SK-N-SH (cell line): ENCODE measurements at regions not wholly inside any gene's neighbourhood (a gene's known extent, or its start where the extent isn't known, plus 50 kb on each side); places are given as distances from the start of the nearest gene placed in this dataset.

Experiments used
- CTCF ChIA-PET: fragments of 300-600, 350-600 bp; formaldehyde crosslinking; extraction: SDS; loops from one replicate; lab custom pipeline; 2021; lab: Yijun Ruan, JAX
- POLR2A ChIA-PET: fragments of 350-600 bp; sonication (Branson Sonifier 250); formaldehyde crosslinking; extraction: SDS; loops from one replicate; lab custom pipeline; 2020; ENCODE audit warnings: antibody characterized with exemption, inconsistent platforms; lab: Yijun Ruan, JAX
- DNase-seq: peaks from one replicate; pipeline ENCODE4 v3.0.0; 2012
- H2AFZ ChIP-seq: fragments of 200-600 bp; sonication (generic); 2 replicates; pipeline ENCODE4 v1.8.1; 2016; ENCODE audit warnings: antibody characterized with exemption, mild to moderate bottlenecking, low read depth
- H3F3A ChIP-seq: fragments of 200-600 bp; sonication (generic); replicated peaks from 2 replicates; pipeline ENCODE3; 2016; ENCODE audit warnings: antibody characterized with exemption, mild to moderate bottlenecking; ENCODE audit not compliant: insufficient read depth
- H3K27ac ChIP-seq, 2 experiments: fragments of 200-500 bp in 1 of 2; fragments of 200-600 bp in 1 of 2; sonication (Bioruptor generic) in 1 of 2; sonication (generic), shearing (Covaris generic) in 1 of 2; 2 replicates each; pipeline versions ENCODE4 v1.5.1 to v1.6.1; 2014 to 2016; ENCODE audit warnings: low read depth in 2 of 2, inconsistent platforms in 1 of 2, low read length in 1 of 2, mild to moderate bottlenecking in 1 of 2, mixed read lengths in 1 of 2
- H3K27me3 ChIP-seq: fragments of 200-600 bp; sonication (generic), shearing (Covaris generic); 2 replicates; pipeline ENCODE4 v1.6.1; 2016; ENCODE audit warnings: mixed run types; ENCODE audit not compliant: insufficient read depth
- H3K36me3 ChIP-seq, 2 experiments: fragments of 200-500 bp in 1 of 2; fragments of 200-600 bp in 1 of 2; sonication (Bioruptor generic) in 1 of 2; sonication (generic) in 1 of 2; replicated peaks in 1 of 2; 2 replicates each; pipeline versions ENCODE3 to v1.5.1; 2014 to 2016; ENCODE audit warnings: low read length in 1 of 2, mild to moderate bottlenecking in 1 of 2; ENCODE audit not compliant: insufficient read depth in 2 of 2, control insufficient read depth in 1 of 2
- H3K4me1 ChIP-seq, 2 experiments: fragments of 200-500 bp in 1 of 2; fragments of 200-600 bp in 1 of 2; sonication (Bioruptor generic) in 1 of 2; sonication (generic), shearing (Covaris generic) in 1 of 2; 2 replicates each; pipeline versions ENCODE4 v1.5.1 to v1.6.1; 2014 to 2016; ENCODE audit warnings: low read depth in 1 of 2, low read length in 1 of 2, mixed run types in 1 of 2; ENCODE audit not compliant: insufficient read depth in 2 of 2, control insufficient read depth in 1 of 2
- H3K4me2 ChIP-seq: fragments of 200-600 bp; sonication (generic), shearing (Covaris generic); 2 replicates; pipeline ENCODE4 v1.6.1; 2017; ENCODE audit warnings: mixed run types
- H3K4me3 ChIP-seq, 2 experiments: fragments of 200-500 bp in 1 of 2; fragments of 200-600 bp in 1 of 2; sonication (Bioruptor generic) in 1 of 2; sonication (generic), shearing (Covaris generic) in 1 of 2; 2 replicates each; pipeline versions ENCODE4 v1.5.1 to v1.8.1; 2014 to 2016; ENCODE audit warnings: low read depth in 2 of 2, inconsistent platforms in 1 of 2, low read length in 1 of 2, mild to moderate bottlenecking in 1 of 2, mixed read lengths in 1 of 2, moderate library complexity in 1 of 2
- H3K79me2 ChIP-seq: fragments of 200-600 bp; sonication (generic); 2 replicates; pipeline ENCODE4 v1.8.1; 2017; ENCODE audit warnings: mild to moderate bottlenecking; ENCODE audit not compliant: insufficient read depth
- H3K9ac ChIP-seq: fragments of 200-600 bp; sonication (generic); 2 replicates; pipeline ENCODE4 v1.6.1; 2017; ENCODE audit warnings: mixed run types
- H3K9me2 ChIP-seq: fragments of 200-600 bp; sonication (generic); 2 replicates; pipeline ENCODE4 v1.6.1; 2017; ENCODE audit warnings: mixed run types
- H3K9me3 ChIP-seq: fragments of 200-600 bp; sonication (generic); 2 replicates; pipeline ENCODE4 v1.6.1; 2017; ENCODE audit warnings: mixed run types, mild to moderate bottlenecking, moderate library complexity
- H4K20me1 ChIP-seq: fragments of 200-600 bp; sonication (generic); 2 replicates; pipeline ENCODE4 v1.6.1; 2017; ENCODE audit warnings: mild to moderate bottlenecking, mixed run types; ENCODE audit not compliant: insufficient read depth
- CHD2 ChIP-seq: fragments of 150-350 bp; IDR thresholded peaks from 2 replicates; pipeline ENCODE4 v1.6.1; 2018; ENCODE audit warnings: low read length; ENCODE audit not compliant: partially characterized antibody
- EP300 ChIP-seq, 2 experiments: IDR thresholded peaks; 2 replicates each; pipeline versions ENCODE4 v1.4.0 to v1.6.1; 2012; ENCODE audit warnings: borderline replicate concordance in 1 of 2, low read depth in 1 of 2, low read length in 1 of 2
- EZH2phosphoT487 ChIP-seq: fragments of 200-600 bp; sonication (generic); IDR thresholded peaks from 2 replicates; pipeline ENCODE4 v1.6.1; 2017; ENCODE audit warnings: low read depth, mixed run types, mild to moderate bottlenecking, antibody characterized with exemption, moderate library complexity, borderline replicate concordance
- FOSL2 ChIP-seq: IDR thresholded peaks from 2 replicates; pipeline ENCODE4 v1.4.0; 2012; ENCODE audit warnings: low read depth, mild to moderate bottlenecking, moderate library complexity, borderline replicate concordance
- FOXJ3 ChIP-seq: sonication (generic); formaldehyde crosslinking; IDR thresholded peaks from 2 replicates; pipeline ENCODE4 v1.5.1; 2020; ENCODE audit warnings: mild to moderate bottlenecking, missing genetic modification reagents
- GABPA ChIP-seq: IDR thresholded peaks from 2 replicates; pipeline ENCODE4 v1.4.0; 2012; ENCODE audit warnings: low read depth, mild to moderate bottlenecking
- GATA2 ChIP-seq: sonication (generic); formaldehyde crosslinking; IDR thresholded peaks from 2 replicates; pipeline ENCODE4 v1.5.0; 2020; ENCODE audit warnings: mild to moderate bottlenecking, missing genetic modification reagents
- NRF1 ChIP-seq: IDR thresholded peaks from 2 replicates; pipeline ENCODE4 v1.6.1; 2012; ENCODE audit warnings: low read depth, mild to moderate bottlenecking, low read length
- RFX5 ChIP-seq: IDR thresholded peaks from 2 replicates; pipeline ENCODE4 v1.6.1; 2012; ENCODE audit warnings: mild to moderate bottlenecking, improper control_type of control experiment, low read length
- SIN3A ChIP-seq: IDR thresholded peaks from 2 replicates; pipeline ENCODE4 v1.6.1; 2012; ENCODE audit warnings: low read depth, mild to moderate bottlenecking, low read length, moderate library complexity, borderline replicate concordance
- SMC3 ChIP-seq: IDR thresholded peaks from 2 replicates; pipeline ENCODE4 v1.6.1; 2012; ENCODE audit warnings: low read depth, low read length, improper control_type of control experiment
- TAF1 ChIP-seq: IDR thresholded peaks from 2 replicates; pipeline ENCODE4 v1.6.1; 2012; ENCODE audit warnings: low read depth, mild to moderate bottlenecking, low read length, moderate library complexity, borderline replicate concordance
- TCF12 ChIP-seq: IDR thresholded peaks from 2 replicates; pipeline ENCODE4 v1.4.0; 2012
- WGBS: methylation state at CpG from one replicate; pipeline ENCODE4 v1.1.6; 2017; ENCODE audit warnings: low lambda C conversion rate; 5-methylcytosine and 5-hydroxymethylcytosine counted together
- TF ChIP-seq, protein P1 (sequence below): IDR thresholded peaks from 2 replicates; pipeline ENCODE4 v1.6.1; 2012; ENCODE audit warnings: mild to moderate bottlenecking, low read depth, low read length, moderate library complexity
- TF ChIP-seq, protein P2 (sequence below): IDR thresholded peaks from 2 replicates; pipeline ENCODE4 v1.4.0; 2012; ENCODE audit warnings: low read depth
- TF ChIP-seq, protein P3 (sequence below): IDR thresholded peaks from 2 replicates; pipeline ENCODE4 v1.4.0; 2012; ENCODE audit warnings: low read depth, borderline replicate concordance
- TF ChIP-seq, protein P4 (sequence below): fragments of 150-350 bp; IDR thresholded peaks from 2 replicates; pipeline ENCODE4 v1.6.1; 2016; ENCODE audit warnings: mild to moderate bottlenecking, low read depth, low read length

DNA sequence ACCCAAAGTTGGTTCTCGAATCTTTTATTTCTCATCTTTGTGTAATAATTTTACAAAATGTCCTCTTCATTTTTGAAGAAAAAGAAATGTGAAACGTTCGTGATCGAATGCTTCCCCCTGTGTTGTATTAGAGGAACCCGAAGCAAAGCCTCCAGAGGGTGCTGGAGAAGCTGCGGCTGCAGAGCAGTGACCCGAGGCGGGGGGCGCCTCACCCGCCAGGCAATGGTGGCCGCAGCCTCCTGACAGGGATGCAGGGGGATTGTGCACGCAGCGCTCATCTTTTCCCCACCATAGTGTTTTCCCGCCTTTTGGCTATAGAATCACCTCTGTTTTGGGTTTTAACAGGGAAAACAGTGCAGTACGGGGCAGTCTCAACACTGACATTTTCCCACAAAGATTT lies 307.5 kb upstream of the ANKRD30A start:
- H3K27me3 ChIP-seq, result no peaks in the 10 kb centered on the region
- no peaks in the 10 kb centered on the region for H4K20me1 ChIP-seq
- no peak overlapping the region for H3K4me2 ChIP-seq
- TF ChIP-seq NRF1 (no peak), SIN3A (no peak), FOXJ3 (no peak), CHD2 (no peak), FOSL2 (no peak), RFX5 (no peak), GABPA (no peak), EP300 (IDR thresholded peaks at IDR 0.05; ENCODE audit: borderline replicate concordance in 1 of 2, low read depth in 1 of 2, low read length in 1 of 2) (no peak), TCF12 (no peak), TAF1 (no peak), EZH2phosphoT487 (no peak), SMC3 (no peak), GATA2 (CRISPR knock-in tag) (no peak)
- TF ChIP-seq, protein P1, sequence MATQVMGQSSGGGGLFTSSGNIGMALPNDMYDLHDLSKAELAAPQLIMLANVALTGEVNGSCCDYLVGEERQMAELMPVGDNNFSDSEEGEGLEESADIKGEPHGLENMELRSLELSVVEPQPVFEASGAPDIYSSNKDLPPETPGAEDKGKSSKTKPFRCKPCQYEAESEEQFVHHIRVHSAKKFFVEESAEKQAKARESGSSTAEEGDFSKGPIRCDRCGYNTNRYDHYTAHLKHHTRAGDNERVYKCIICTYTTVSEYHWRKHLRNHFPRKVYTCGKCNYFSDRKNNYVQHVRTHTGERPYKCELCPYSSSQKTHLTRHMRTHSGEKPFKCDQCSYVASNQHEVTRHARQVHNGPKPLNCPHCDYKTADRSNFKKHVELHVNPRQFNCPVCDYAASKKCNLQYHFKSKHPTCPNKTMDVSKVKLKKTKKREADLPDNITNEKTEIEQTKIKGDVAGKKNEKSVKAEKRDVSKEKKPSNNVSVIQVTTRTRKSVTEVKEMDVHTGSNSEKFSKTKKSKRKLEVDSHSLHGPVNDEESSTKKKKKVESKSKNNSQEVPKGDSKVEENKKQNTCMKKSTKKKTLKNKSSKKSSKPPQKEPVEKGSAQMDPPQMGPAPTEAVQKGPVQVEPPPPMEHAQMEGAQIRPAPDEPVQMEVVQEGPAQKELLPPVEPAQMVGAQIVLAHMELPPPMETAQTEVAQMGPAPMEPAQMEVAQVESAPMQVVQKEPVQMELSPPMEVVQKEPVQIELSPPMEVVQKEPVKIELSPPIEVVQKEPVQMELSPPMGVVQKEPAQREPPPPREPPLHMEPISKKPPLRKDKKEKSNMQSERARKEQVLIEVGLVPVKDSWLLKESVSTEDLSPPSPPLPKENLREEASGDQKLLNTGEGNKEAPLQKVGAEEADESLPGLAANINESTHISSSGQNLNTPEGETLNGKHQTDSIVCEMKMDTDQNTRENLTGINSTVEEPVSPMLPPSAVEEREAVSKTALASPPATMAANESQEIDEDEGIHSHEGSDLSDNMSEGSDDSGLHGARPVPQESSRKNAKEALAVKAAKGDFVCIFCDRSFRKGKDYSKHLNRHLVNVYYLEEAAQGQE, result no peak
- TF ChIP-seq, protein P2, sequence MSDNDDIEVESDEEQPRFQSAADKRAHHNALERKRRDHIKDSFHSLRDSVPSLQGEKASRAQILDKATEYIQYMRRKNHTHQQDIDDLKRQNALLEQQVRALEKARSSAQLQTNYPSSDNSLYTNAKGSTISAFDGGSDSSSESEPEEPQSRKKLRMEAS, result no peak
- TF ChIP-seq, protein P3, sequence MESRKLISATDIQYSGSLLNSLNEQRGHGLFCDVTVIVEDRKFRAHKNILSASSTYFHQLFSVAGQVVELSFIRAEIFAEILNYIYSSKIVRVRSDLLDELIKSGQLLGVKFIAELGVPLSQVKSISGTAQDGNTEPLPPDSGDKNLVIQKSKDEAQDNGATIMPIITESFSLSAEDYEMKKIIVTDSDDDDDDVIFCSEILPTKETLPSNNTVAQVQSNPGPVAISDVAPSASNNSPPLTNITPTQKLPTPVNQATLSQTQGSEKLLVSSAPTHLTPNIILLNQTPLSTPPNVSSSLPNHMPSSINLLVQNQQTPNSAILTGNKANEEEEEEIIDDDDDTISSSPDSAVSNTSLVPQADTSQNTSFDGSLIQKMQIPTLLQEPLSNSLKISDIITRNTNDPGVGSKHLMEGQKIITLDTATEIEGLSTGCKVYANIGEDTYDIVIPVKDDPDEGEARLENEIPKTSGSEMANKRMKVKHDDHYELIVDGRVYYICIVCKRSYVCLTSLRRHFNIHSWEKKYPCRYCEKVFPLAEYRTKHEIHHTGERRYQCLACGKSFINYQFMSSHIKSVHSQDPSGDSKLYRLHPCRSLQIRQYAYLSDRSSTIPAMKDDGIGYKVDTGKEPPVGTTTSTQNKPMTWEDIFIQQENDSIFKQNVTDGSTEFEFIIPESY, result no peak
- TF ChIP-seq, protein P4, sequence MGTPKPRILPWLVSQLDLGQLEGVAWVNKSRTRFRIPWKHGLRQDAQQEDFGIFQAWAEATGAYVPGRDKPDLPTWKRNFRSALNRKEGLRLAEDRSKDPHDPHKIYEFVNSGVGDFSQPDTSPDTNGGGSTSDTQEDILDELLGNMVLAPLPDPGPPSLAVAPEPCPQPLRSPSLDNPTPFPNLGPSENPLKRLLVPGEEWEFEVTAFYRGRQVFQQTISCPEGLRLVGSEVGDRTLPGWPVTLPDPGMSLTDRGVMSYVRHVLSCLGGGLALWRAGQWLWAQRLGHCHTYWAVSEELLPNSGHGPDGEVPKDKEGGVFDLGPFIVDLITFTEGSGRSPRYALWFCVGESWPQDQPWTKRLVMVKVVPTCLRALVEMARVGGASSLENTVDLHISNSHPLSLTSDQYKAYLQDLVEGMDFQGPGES, result no peak
- no peak overlapping the region for H3K4me3 ChIP-seq
- ChIA-PET POLR2A (no interaction called here), CTCF (no interaction called here)
- no peak overlapping the region for H3K9ac ChIP-seq
- no peaks in the 10 kb centered on the region for H3F3A ChIP-seq
- H2AFZ ChIP-seq, result no peak overlapping the region
- H3K9me3 ChIP-seq, result no peaks in the 10 kb centered on the region
- no peaks in the 10 kb centered on the region for H3K79me2 ChIP-seq
- H3K9me2 ChIP-seq, result no peaks in the 10 kb centered on the region
- WGBS, result 75% methylated on average over 15 of the region's 15 CpGs
- no peak for DNase-seq
- no peak overlapping the region for H3K27ac ChIP-seq
- no peaks in the 10 kb centered on the region for H3K36me3 ChIP-seq
- H3K4me1 ChIP-seq, result no peaks in the 10 kb centered on the region
